Right lobe of liver (tissue), 4 donors: ENCODE measurements at regions not wholly inside any gene's neighbourhood (a gene's known extent, or its start where the extent isn't known, plus 50 kb on each side); places are given as distances from the start of the nearest gene placed in this dataset.

Source experiments
- POLR2A ChIP-seq: fragments of 450-650 bp; IDR thresholded peaks from one replicate; pipeline ENCODE4 v1.6.1; 2017; ENCODE audit warnings: antibody characterized with exemption, mild to moderate bottlenecking
- TF ChIP-seq, protein P1 (sequence below), 4 donors: fragments of 200-600 bp in 3 of 4; fragments of 450-650 bp in 1 of 4; IDR thresholded peaks; one replicate each; pipeline versions ENCODE4 v1.5.1 to v1.8.0; 2016 to 2022; ENCODE audit warnings: antibody characterized with exemption in 4 of 4, mild to moderate bottlenecking in 2 of 4
- donor health status: DM: no; HTN: no; CAD: no.
- donor health status: DM: no; HTN: no; CAD: no.
- donor health status: DM: no; HTN: yes; CAD: no.

DNA sequence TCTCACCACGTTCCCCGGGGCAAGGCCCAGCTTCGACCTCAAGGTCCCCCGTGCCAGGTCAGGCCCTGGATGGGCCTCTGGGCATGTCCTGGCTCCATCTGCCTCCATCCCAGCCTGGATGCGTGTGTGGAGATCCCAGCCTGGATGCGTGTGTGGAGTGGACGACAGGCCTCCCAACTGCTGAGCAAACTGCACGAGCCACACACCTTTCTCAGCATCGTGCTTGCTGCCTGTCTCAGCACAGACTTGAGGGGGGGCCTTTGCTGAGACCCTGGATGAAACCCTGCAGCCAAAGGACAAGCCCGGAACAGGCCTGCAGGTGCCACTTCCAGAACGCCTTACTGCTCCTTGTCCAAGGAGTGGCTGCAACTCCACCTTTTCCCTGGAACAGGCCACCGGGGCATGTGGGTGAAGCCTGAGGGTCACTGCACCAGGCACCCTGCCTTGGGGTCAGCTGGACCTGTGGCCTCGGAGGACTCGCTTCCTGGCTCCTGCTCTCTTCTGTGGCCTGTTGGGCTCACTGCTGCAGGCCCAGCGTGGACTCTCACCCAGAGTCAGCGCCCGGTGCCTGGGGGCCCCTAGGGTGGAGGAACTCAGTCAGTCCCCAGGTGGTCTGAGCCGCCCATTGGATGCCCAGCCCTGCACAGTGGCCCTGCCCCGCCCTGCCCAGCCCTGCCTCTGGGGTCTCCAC is 176.0 kb downstream of the KIF26A start:
- TF ChIP-seq, protein P1, sequence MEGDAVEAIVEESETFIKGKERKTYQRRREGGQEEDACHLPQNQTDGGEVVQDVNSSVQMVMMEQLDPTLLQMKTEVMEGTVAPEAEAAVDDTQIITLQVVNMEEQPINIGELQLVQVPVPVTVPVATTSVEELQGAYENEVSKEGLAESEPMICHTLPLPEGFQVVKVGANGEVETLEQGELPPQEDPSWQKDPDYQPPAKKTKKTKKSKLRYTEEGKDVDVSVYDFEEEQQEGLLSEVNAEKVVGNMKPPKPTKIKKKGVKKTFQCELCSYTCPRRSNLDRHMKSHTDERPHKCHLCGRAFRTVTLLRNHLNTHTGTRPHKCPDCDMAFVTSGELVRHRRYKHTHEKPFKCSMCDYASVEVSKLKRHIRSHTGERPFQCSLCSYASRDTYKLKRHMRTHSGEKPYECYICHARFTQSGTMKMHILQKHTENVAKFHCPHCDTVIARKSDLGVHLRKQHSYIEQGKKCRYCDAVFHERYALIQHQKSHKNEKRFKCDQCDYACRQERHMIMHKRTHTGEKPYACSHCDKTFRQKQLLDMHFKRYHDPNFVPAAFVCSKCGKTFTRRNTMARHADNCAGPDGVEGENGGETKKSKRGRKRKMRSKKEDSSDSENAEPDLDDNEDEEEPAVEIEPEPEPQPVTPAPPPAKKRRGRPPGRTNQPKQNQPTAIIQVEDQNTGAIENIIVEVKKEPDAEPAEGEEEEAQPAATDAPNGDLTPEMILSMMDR (IDR thresholded peaks at IDR 0.05): no peak
- no peak for TF ChIP-seq POLR2A
